ENCODE measurements at regions not wholly inside any gene's neighbourhood (a gene's known extent, or its start where the extent isn't known, plus 50 kb on each side); places are given as distances from the start of the nearest gene placed in this dataset.
A peak's percentile ranks its signal among the peaks of the same experiment; 100 is the strongest.

GRCh38 chr3:190252080-190252479 lies 70.2 kb downstream of the CLDN1 start:
- DNase-seq (ENCODE audit: low spot score) (no peak), FAIRE-seq (no peak)

GRCh38 chr3:190249414-190249813 lies 72.8 kb downstream of the CLDN1 start:
- DNase-seq (ENCODE audit: low spot score) = no peak
- FAIRE-seq = no peak

GRCh38 chr3:190242147-190242546 lies 80.1 kb downstream of the CLDN1 start:
- FAIRE-seq (no peak), DNase-seq (ENCODE audit: low spot score) (no peak)

- FAIRE-seq (no peak), DNase-seq (ENCODE audit: low spot score) (no peak)
Measured at GRCh38 chr3:190239325-190239724, 82.9 kb downstream of the CLDN1 start.

GRCh38 chr3:190238871-190239270 lies 83.4 kb downstream of the CLDN1 start:
- DNase-seq (ENCODE audit: low spot score) = no peak
- FAIRE-seq = no peak

- no peak for FAIRE-seq
- DNase-seq (ENCODE audit: low spot score) = no peak
Measured at GRCh38 chr3:190234621-190235020, 87.6 kb downstream of the CLDN1 start.

GRCh38 chr3:190229632-190230424 lies 92.4 kb downstream of the CLDN1 start:
- FAIRE-seq = peak; percentile 15
- DNase-seq (ENCODE audit: low spot score) = peak; percentile 68

GRCh38 chr3:190227064-190227463 lies 95.2 kb downstream of the CLDN1 start:
- no peak for FAIRE-seq
- no peak for DNase-seq (ENCODE audit: low spot score)

- DNase-seq (ENCODE audit: low spot score) = peak; percentile 45
- FAIRE-seq = peak; percentile 70
Measured at GRCh38 chr3:190224863-190225692, 97.2 kb downstream of the CLDN1 start.

GRCh38 chr3:190224456-190224855 lies 97.8 kb downstream of the CLDN1 start:
- FAIRE-seq = no peak
- no peak for DNase-seq (ENCODE audit: low spot score)

GRCh38 chr3:190222916-190223315 lies 99.3 kb downstream of the CLDN1 start:
- FAIRE-seq = no peak
- DNase-seq (ENCODE audit: low spot score) = no peak

- FAIRE-seq (no peak), DNase-seq (ENCODE audit: low spot score) (no peak)
Measured at GRCh38 chr3:190222360-190222759, 99.9 kb downstream of the CLDN1 start.

- DNase-seq (ENCODE audit: low spot score) (no peak), FAIRE-seq (no peak)
Measured at GRCh38 chr3:190220362-190220761, 99.7 kb upstream of the P3H2 start.

- no peak for DNase-seq (ENCODE audit: low spot score)
- no peak for FAIRE-seq
Measured at GRCh38 chr3:190217081-190217480, 96.4 kb upstream of the P3H2 start.

GRCh38 chr3:190213727-190214126 lies 93.0 kb upstream of the P3H2 start:
- FAIRE-seq = peak; percentile 21
- no peak for DNase-seq (ENCODE audit: low spot score)

GRCh38 chr3:190210608-190211007 lies 89.9 kb upstream of the P3H2 start:
- FAIRE-seq (no peak), DNase-seq (ENCODE audit: low spot score) (no peak)

GRCh38 chr3:190209533-190209932 lies 88.8 kb upstream of the P3H2 start:
- no peak for FAIRE-seq
- no peak for DNase-seq (ENCODE audit: low spot score)

- FAIRE-seq = peak; percentile 10
- no peak for DNase-seq (ENCODE audit: low spot score)
Measured at GRCh38 chr3:190208196-190208595, 87.5 kb upstream of the P3H2 start.

GRCh38 chr3:190205739-190206138 lies 85.0 kb upstream of the P3H2 start:
- DNase-seq (ENCODE audit: low spot score) = peak; percentile 84
- FAIRE-seq = peak; percentile 86

- DNase-seq (ENCODE audit: low spot score) = no peak
- FAIRE-seq = no peak
Measured at GRCh38 chr3:190204200-190204599, 83.5 kb upstream of the P3H2 start.

GRCh38 chr3:190197346-190197763 lies 76.7 kb upstream of the P3H2 start:
- DNase-seq (ENCODE audit: low spot score) = peak; percentile 96
- FAIRE-seq = peak; percentile 99

GRCh38 chr3:190194506-190194905 lies 73.8 kb upstream of the P3H2 start:
- FAIRE-seq (no peak), DNase-seq (ENCODE audit: low spot score) (no peak)

- FAIRE-seq (no peak), DNase-seq (ENCODE audit: low spot score) (no peak)
Measured at GRCh38 chr3:190193210-190193609, 72.5 kb upstream of the P3H2 start.
